HG03460 (cell line): ENCODE measurements at regions not wholly inside any gene's neighbourhood (a gene's known extent, or its start where the extent isn't known, plus 50 kb on each side); places are given as distances from the start of the nearest gene placed in this dataset.
"Not testable (repeated sequence)": the region's sequence is repeated elsewhere in the genome, so short reads cannot be mapped to it uniquely, and the experiment has no call there.

Experiments
- ATAC-seq: cut with Tn5 transposase; IDR thresholded peaks from one replicate; pipeline ENCODE4 v1.9.1; 2021; ENCODE audit not compliant: unreplicated experiment

DNA sequence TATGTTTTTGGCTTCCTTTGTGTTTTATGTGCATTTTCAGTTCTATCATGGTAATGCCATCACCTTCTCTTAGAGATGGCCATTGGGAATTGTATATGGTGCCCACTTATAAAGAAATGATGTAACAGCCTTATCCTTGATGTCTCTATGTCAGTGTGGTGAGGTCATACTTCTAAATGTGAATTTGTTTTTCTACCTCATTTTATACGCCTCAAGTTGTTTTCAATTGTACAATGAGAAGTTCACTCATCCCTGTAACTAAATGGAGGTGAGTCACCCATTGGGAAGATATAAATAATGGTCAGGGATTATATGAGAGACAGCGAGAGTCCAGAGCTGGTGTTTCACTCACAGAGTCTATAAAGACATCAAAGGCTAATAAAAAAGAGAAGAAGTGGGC, 402.4 kb downstream of the AGTPBP1 start:
- ATAC-seq, result no peak

- ATAC-seq, result no peak
Observed at GRCh38 chr9:85334228-85334627, 407.5 kb downstream of the AGTPBP1 start.

- no peak for ATAC-seq
Observed at GRCh38 chr9:85332487-85332886, 409.3 kb downstream of the AGTPBP1 start.

GRCh38 chr9:85331626-85332025, 410.1 kb downstream of the AGTPBP1 start:
- no peak for ATAC-seq

DNA sequence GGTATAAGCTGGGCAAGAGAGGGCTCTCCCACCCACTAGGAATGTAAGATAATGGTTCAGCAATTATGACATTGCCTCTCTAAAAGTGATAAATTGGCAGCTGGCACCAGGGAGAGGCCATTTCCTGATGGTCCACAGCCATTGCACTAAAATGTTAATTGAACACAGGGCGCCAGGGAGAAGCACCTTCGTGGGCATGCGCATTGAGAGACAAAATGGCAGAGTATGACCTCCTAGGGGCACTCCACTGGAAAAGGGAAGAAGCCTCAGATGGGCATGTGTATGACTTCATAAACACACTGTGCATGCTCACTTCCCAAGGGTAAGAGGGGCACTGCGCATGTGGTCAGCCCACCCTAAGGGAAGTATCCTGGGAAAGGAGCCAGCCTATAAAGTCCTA, 419.2 kb downstream of the AGTPBP1 start:
- no peak for ATAC-seq

- no peak for ATAC-seq
Observed at GRCh38 chr9:85321561-85321960, 420.2 kb downstream of the AGTPBP1 start.

DNA sequence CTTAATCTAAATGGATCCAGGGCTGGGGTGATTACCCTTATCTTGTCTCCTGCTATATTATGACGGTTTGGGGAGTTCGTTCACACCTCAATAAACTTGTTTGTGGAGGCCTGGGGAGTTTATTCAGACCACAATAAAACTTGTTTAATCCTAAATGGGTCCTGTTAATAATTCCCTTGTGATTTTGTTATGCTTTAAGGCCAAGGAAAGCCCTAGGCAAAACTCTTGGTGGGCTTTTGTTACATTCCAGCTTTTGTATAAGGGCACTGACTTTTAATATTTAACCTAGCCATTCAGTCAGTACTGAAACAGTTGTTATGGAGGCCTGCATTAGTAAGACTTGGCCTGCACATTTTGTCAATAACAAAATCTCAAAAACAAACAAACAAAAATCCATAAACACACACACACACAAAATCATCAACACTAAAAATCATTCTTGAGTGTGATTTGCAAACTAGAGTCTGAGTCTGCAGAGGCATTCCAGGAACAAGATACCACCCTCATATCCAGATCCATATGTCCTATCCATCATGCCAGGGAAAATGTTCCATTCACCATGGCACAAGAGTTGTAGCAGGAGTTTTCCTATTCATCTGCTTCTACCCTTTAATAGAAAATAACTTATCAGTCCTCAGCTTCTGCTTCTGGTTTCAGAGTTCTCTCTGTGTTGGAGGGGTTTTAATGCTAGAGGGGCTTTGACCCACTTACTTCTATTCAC, 421.7 kb downstream of the AGTPBP1 start:
- ATAC-seq, result no peak

DNA sequence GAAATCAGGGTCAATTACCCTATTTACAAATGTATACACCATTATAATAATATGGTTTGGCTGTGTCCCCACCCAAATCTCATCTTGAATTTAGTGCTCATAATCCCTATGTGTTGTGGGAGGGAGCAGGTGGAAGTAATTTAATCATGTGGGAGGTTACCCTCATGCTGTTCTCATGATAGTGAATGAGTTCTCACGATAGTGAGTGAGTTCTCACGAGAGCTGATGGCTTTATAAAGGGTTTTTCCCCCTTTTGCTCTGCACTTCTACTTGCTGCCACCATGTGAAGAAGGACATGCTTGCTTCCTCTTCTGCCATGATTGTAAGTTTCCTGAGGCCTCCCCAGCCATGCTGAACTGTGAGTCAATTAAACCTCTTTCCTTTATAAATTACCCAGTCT, 426.2 kb downstream of the AGTPBP1 start:
- not testable (repeated sequence) for ATAC-seq

- no peak for ATAC-seq
Observed at GRCh38 chr9:85310573-85310972, 431.2 kb downstream of the AGTPBP1 start.

GRCh38 chr9:85303757-85304134, 438.0 kb downstream of the AGTPBP1 start:
- ATAC-seq, result no peak

DNA sequence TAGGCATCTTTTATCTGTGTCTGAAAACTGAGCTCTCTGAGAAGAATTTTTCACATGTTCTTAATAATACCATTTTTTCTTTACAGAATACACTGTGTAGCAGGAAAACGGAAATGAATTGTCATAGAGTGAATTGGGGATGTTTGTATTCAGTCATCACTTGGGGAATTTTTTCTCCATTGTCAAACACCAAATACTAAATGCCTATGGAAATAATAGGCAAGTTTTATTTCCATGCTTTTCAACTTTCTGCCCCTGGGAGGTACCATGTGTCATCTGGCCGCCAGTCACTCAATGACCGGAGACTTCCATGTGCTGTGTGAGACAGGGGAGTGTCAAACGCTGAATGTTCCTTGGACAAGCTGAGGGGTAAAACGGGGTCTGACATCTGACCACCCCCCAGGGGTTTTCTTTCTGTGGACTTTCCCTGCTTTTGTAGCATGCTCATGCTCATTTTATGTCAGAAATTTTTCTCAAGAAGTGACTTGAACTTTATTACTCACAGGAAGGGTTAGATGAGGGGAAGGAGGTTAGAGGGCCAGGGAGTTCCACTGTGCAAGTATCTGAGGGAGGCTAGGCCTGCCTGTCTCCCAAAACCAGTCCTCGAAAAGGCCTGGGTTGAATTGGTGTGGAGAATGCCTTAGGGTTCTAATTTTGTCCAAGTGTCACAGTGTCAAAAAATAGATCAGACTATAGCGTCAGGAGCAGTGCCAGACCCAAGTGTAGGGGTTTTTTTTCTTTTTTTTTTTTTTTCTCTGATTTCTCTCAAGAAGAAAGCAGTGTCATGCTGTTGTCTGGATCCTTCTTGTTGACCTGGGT, 438.6 kb downstream of the AGTPBP1 start:
- no peak for ATAC-seq

- ATAC-seq, result no peak
Observed at GRCh38 chr9:85298499-85298898, 443.3 kb downstream of the AGTPBP1 start.

DNA sequence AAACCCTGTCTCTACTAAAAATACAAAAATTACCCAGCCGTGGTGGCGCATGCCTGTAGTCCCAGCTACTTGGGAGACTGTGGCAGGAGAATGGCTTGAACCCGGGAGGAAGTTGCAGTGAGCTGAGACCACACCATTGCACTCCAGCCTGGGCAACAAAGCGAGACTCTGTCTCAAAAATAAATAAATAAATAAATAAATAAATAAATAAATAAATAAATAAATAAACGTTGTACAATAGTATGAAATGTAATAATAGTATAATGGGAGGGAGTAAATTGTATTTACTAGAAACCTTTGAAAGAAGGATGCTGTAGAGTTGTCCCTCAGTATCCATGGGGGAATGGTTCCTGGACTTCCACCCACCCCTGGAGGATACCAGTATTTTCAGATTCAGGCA, 446.5 kb downstream of the AGTPBP1 start:
- not testable (repeated sequence) for ATAC-seq

GRCh38 chr9:85292261-85292660, 449.5 kb downstream of the AGTPBP1 start:
- no peak for ATAC-seq

DNA sequence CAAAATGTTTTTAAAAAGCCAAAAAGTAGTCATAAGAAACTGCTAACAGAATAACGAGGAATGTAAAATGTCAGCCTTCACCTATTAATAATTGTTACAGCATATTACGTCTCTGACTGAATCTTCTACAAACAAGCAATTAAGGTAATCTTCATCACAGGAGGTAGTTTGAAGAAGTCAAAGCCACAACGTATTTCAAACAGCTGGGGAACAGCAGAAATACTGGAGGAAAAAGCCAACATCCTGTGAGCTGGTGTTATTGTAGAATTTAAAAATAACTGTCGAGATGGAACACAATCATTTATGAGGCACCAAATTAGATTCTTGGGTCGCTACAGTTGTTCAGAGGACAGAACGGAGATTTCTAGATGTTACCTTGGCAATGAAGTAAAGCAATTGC, 450.5 kb downstream of the AGTPBP1 start:
- no peak for ATAC-seq

GRCh38 chr9:85290019-85290418, 451.7 kb downstream of the AGTPBP1 start:
- no peak for ATAC-seq

GRCh38 chr9:85289142-85289541, 452.6 kb downstream of the AGTPBP1 start:
- ATAC-seq, result no peak

DNA sequence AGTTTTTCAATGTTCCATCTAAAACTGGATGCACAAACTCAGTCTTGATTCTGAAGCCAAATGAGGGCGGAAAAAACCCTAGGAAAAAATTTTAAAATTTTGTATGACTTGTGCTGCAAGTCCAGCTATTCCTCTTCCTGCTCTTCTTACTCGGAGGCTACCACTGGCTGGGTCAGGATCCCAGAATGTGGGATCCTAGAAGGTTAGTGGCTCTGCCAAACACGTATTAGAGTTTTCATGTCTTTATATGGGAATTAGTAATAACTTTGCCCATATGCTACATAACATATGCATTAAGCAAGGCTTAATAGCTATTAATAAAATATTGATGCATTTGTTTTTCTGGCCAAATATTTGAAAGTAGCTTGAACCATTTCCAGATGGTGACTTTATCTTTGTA, 458.3 kb downstream of the AGTPBP1 start:
- ATAC-seq, result no peak

- ATAC-seq, result no peak
Observed at GRCh38 chr9:85278769-85279168, 463.0 kb downstream of the AGTPBP1 start.

- ATAC-seq, result no peak
Observed at GRCh38 chr9:85276741-85277140, 465.0 kb downstream of the AGTPBP1 start.

DNA sequence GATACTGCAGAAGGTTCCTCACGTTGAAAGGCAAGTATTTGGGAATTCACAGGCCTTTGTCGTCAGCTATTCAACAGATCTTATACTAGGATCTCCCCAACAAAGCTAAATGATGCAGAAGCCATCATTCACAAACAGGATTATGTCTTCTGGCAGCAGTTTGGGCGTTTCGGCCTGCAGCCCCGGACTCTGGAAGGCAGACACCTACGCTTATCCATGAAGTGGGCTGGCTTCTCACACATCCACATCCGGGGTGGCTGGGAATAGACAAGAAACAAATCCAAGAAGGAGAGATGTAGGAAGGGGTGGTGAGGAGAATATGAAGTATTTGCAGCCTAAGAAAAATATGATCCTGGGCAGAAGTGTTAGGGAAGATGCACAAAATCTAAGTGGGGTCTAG, 471.9 kb downstream of the AGTPBP1 start:
- no peak for ATAC-seq

DNA sequence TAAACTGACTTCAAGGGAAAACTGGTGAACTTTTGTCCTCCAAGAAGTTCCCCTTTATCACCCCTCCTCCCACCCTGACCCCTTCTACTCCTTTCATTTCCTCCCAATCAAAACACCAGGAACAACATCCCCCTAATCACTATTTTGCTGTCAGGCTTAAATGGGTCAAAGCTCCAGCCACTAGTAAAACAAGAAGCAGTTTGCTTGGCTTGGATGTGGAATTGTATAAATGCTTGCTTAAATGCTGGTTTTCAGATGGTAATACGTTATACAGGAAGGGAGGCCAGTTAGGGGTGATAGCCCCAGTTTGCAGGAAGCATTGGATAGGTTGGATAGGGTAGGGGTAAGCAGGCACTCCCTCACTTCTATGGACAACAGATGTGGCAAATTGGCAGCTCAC, 473.6 kb downstream of the AGTPBP1 start:
- no peak for ATAC-seq

GRCh38 chr9:85264695-85265094, 477.1 kb downstream of the AGTPBP1 start:
- ATAC-seq, result no peak
